ENCODE measurements at regions not wholly inside any gene's neighbourhood (a gene's known extent, or its start where the extent isn't known, plus 50 kb on each side); places are given as distances from the start of the nearest gene placed in this dataset.

GRCh38 chr5:8953911-8954438 is 591.9 kb downstream of the SEMA5A start:
- no peak overlapping the region for H2BK12ac ChIP-seq (ENCODE audit: low read depth, low read length)
- no peaks in the 10 kb centered on the region for H3K27me3 ChIP-seq (replicated peaks in 1 of 4; ENCODE audit: control insufficient read depth in 3 of 4, extremely low read depth in 1 of 4, insufficient read depth in 3 of 4, low read length in 3 of 4)
- H3K4me1 ChIP-seq (replicated peaks in 1 of 4; ENCODE audit: control insufficient read depth in 3 of 4, insufficient read depth in 4 of 4, low read length in 3 of 4) = no peaks in the 10 kb centered on the region
- H4K5ac ChIP-seq (ENCODE audit: insufficient read length, low read depth, low read length) = no peak overlapping the region
- no peak overlapping the region for H4K8ac ChIP-seq (ENCODE audit: extremely low read depth, insufficient read depth, low read length)
- H2AFZ ChIP-seq (ENCODE audit: low read length) = no peak overlapping the region
- no peak overlapping the region for H3K18ac ChIP-seq (ENCODE audit: extremely low read depth, low read length)
- TF ChIP-seq SIRT6 (IDR thresholded peaks at IDR 0.05; ENCODE audit: low read length) = no peak
- TF ChIP-seq CHD2 (IDR thresholded peaks at IDR 0.05; ENCODE audit: low read length) = no peak
- no peak for TF ChIP-seq RXRA (IDR thresholded peaks at IDR 0.05; ENCODE audit: insufficient read depth, low read depth, low read length)
- no peak for TF ChIP-seq EGR1 (IDR thresholded peaks at IDR 0.05; ENCODE audit: borderline replicate concordance, low read depth, low read length)
- no peak for TF ChIP-seq POU5F1 (IDR thresholded peaks at IDR 0.05; ENCODE audit: low read depth, low read length)
- TF ChIP-seq SAP30 (IDR thresholded peaks at IDR 0.05; ENCODE audit: insufficient read depth, insufficient replicate concordance, low read length) = no peak
- TF ChIP-seq HDAC6 (IDR thresholded peaks at IDR 0.05; ENCODE audit: low read depth, low read length) = no peak
- no peak overlapping the region for H3K27ac ChIP-seq (ENCODE audit: low read depth, low read length)
- H3K4me3 ChIP-seq (ENCODE audit: extremely low read depth in 1 of 4, insufficient read depth in 2 of 4, low read depth in 3 of 4, low read length in 4 of 4) = no peak overlapping the region
- H3K79me1 ChIP-seq (ENCODE audit: low read depth, low read length) = no peaks in the 10 kb centered on the region
- no peak overlapping the region for H3K9ac ChIP-seq (replicated peaks in 1 of 4; ENCODE audit: extremely low read depth in 1 of 4, low read depth in 3 of 4, low read length in 3 of 4)
- H4K20me1 ChIP-seq (replicated peaks in 1 of 2; ENCODE audit: control insufficient read depth in 1 of 2, insufficient read depth in 2 of 2, low read length in 2 of 2) = no peaks in the 10 kb centered on the region
- no peak overlapping the region for H2BK15ac ChIP-seq (ENCODE audit: low read length)
- DNase-seq (ENCODE audit: low read depth in 1 of 2, low spot score in 2 of 2) (no peak), FAIRE-seq (no peak)
- H3K23me2 ChIP-seq (ENCODE audit: low read depth, low read length) = no peaks in the 10 kb centered on the region
- no peaks in the 10 kb centered on the region for H3K36me3 ChIP-seq (ENCODE audit: control insufficient read depth in 2 of 4, insufficient read depth in 4 of 4, low read length in 3 of 4)
- H3K79me2 ChIP-seq (ENCODE audit: control insufficient read depth in 1 of 2, insufficient read depth in 2 of 2, low read length in 2 of 2) = no peaks in the 10 kb centered on the region
- POLR2A ChIA-PET (ENCODE audit: partially characterized antibody) = no interaction called here
- no peak overlapping the region for H3K56ac ChIP-seq (replicated peaks; ENCODE audit: insufficient read length, low read depth, low read length)
- no peak overlapping the region for H3K14ac ChIP-seq (ENCODE audit: insufficient read length)
- no peak overlapping the region for H2AK5ac ChIP-seq (ENCODE audit: low read depth, low read length)
- H3K9me3 ChIP-seq (ENCODE audit: insufficient read depth in 2 of 2, low read depth in 1 of 2, low read length in 1 of 2) = no peaks in the 10 kb centered on the region
- H3K4me2 ChIP-seq (ENCODE audit: insufficient read depth in 1 of 2, low read depth in 2 of 2, low read length in 2 of 2) = no peak overlapping the region
- 79% methylated on average over 1 of the region's 1 CpG; no CpG with 5 or more reads in 1 of the 2 experiments for WGBS, 2 experiments (ENCODE audit: extremely low coverage in 1 of 2, insufficient coverage in 1 of 2, insufficient read length in 1 of 2, insufficient replicate concordance in 2 of 2, low coverage in 1 of 2, low lambda C conversion rate in 2 of 2, missing lambda C conversion rate in 1 of 2)
- H2BK120ac ChIP-seq (replicated peaks; ENCODE audit: low read depth, low read length) = no peak overlapping the region
- H2BK5ac ChIP-seq (ENCODE audit: low read depth, low read length) = no peak overlapping the region
- H3K23ac ChIP-seq (ENCODE audit: insufficient read length) = no peak overlapping the region
- no peak overlapping the region for H3K4ac ChIP-seq (replicated peaks; ENCODE audit: insufficient read length, low read depth, low read length)
- no peak overlapping the region for H2BK20ac ChIP-seq (ENCODE audit: low read length)
- H4K91ac ChIP-seq (replicated peaks; ENCODE audit: insufficient read length, low read length) = no peak overlapping the region
- CTCF ChIA-PET (ENCODE audit: partially characterized antibody) = no interaction called here

All from H1 (cell line).